HUDEP-2 (cell line): ENCODE measurements at regions not wholly inside any gene's neighbourhood (a gene's known extent, or its start where the extent isn't known, plus 50 kb on each side); places are given as distances from the start of the nearest gene placed in this dataset.
"Not testable (repeated sequence)": the region's sequence is repeated elsewhere in the genome, so short reads cannot be mapped to it uniquely, and the experiment has no call there.

Experiments
- DNase-seq, 76 experiments: peaks; one replicate each; lab custom pipeline; 2025; ENCODE audit not compliant: unreplicated experiment in 76 of 76; lab: John Stamatoyannopoulos, UW

- no peak for DNase-seq
Observed at GRCh38 chr4:128690011-128690410, 119.5 kb upstream of the JADE1 start.

GRCh38 chr4:128688846-128689437 is 120.6 kb upstream of the JADE1 start:
- peak in 36 of 76 experiments; percentile 1 to 70 (median 26) for DNase-seq

GRCh38 chr4:128688033-128688721 is 121.3 kb upstream of the JADE1 start:
- DNase-seq, result no peak

GRCh38 chr4:128686810-128687209 is 122.7 kb upstream of the JADE1 start:
- no peak for DNase-seq

- DNase-seq, result peak in 72 of 76 experiments; percentile 6 to 93 (median 62)
Observed at GRCh38 chr4:128686032-128686465, 123.5 kb upstream of the JADE1 start.

DNA sequence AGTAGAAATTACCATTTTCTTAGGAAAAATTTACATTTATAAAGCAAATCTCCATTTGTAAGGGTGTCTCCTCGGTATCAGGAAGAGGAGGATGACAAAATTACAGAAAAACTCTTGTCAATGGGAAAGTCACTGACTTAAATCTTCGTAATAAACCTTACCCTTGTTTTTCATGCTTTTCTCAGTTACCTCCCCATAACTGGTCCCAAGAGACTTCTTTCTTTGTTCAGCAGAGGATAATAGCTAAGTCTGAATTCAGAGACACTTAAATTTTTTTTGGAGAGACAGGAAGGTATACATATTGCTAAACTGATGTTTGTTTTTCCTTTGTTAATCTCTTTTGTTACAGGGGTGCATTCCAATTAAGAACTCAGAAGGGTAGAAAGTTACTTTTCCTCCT is 125.5 kb upstream of the JADE1 start:
- DNase-seq, result no peak

GRCh38 chr4:128682942-128683666 is 126.4 kb upstream of the JADE1 start:
- DNase-seq, result no peak

DNA sequence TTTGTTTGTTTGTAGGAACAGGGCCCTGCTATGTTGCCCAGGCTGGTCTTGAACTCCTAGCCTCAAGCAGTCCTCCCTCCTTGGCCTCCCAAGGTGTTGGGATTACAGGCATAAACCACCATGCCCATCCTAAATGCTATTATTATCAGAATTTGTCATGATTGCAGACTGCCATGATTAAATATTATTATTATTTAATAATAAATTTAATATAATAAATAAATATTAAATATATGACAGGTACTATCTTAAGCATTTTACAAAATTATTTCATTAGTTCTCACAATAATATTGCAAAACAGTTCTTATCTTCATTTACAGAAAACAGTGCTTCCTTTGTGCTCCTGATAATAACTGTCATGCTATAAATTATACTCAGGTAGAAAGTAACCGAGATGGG is 133.4 kb upstream of the JADE1 start:
- DNase-seq, result no peak

DNA sequence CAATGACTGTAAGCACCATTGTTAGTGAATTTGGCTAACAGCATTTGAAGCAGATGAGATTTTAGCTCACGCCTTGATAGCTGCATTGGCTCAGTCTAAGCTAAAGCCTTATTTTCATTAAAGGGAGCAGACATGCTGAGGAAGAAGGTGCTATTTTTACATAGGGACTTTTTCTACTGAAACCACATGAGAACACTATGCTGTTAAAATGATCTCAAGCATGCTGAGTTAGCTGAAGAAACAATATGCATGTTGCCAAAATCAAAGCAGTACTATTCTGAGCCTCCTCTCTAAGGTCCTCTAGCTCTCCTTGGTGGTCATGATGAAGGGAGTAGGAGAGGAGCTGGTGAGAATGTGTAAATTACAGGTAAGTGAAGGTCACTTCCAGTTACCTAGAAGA is 134.4 kb upstream of the JADE1 start:
- DNase-seq, result no peak

GRCh38 chr4:128673159-128673558 is 136.3 kb upstream of the JADE1 start:
- not testable (repeated sequence) for DNase-seq

DNA sequence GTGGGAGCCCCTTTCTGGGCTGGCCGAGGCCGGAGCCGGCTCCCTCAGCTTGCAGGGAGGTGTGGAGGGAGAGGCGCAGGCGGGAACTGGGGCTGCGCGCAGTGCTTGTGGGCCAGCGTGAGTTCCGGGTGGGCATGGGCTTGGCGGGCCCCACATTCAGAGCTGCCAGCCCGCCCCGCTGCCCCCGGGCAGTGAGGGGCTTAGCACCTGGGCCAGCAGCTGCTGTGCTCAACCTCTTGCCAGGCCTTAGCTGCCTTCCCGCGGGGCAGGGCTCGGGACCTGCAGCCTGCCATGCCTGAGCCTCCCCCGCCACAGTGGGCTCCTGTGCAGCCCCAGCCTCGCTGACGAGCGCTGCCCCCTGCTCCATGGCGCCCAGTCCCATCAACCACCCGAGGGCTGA is 136.9 kb upstream of the JADE1 start:
- not testable (repeated sequence) for DNase-seq

DNA sequence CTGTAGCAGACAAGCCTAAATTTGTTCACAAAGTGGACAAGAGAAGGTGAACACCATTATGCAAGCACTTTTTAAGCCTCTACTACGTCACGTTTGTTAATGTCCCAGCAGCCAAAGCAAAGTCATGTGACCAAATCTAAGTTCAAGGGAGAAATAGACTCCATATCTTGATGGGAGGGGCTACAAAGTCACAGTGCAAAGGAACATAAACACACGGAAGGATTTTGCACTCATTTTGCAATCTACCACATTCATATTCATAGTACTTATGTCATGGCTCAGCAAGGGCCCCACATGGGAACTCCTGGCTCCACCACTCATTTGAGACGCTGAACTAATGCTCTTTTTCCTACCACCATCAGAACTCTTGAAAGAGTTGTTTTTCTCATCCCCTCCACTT is 139.0 kb upstream of the JADE1 start:
- no peak for DNase-seq

DNA sequence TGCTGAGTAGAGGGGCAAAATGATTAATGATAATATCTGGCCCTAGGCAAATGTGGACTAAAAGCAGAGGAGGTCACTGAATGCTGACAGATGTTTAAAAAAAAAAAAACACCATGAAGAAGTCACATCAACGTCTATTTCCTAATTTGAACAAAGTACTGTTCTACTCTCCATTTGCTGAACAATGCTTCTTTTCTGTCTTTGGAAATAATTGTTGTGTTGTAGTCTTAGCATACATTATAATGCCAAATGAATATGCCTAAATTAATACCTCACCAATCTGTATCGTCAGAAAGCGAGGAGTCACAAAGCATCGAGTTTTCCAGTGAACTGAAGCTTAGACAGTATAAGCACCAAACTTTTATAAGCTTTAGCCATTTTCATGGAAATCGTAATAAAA is 140.9 kb upstream of the JADE1 start:
- DNase-seq, result no peak

DNA sequence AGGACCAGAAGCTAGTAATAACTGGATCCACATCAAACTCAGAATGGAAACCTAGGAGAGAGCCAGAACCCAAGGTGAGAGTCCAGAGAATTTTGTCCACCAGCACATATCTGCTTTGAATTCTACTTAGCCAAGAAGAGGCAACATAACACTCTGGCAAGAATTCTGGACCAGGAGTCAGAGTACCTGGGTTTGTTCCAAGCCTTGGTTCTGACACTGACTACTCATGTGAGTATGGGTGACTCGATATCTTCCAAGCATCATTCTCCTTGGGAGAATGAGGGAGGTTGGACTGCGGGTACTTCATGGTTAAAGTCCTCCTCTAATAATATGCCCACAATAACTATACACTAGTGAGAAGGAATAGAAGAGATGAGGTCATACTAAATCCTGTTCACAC is 144.0 kb upstream of the JADE1 start:
- DNase-seq, result no peak

GRCh38 chr4:128663325-128663724 is 146.2 kb upstream of the JADE1 start:
- DNase-seq, result no peak

DNA sequence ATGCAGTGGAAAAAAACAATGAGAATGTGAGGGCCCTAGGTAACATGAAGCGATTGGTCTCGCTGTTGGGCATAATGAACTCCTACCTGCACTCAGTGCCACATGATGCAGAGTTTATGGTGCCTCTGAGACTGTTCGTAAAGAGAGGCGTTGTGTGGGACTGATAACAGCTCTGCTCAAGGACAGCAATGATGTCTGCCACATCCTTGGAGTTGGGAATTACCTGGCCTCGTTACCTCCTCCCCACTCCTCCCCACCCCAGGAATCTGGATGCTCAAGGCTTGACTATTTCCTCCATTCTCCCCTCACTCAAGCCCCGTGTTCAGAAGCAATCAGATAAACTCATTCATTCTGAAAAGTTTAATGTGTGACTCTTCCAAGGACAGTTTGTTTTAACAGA is 148.0 kb upstream of the JADE1 start:
- no peak for DNase-seq

- DNase-seq, result no peak
Observed at GRCh38 chr4:128660361-128661215, 148.9 kb upstream of the JADE1 start.

DNA sequence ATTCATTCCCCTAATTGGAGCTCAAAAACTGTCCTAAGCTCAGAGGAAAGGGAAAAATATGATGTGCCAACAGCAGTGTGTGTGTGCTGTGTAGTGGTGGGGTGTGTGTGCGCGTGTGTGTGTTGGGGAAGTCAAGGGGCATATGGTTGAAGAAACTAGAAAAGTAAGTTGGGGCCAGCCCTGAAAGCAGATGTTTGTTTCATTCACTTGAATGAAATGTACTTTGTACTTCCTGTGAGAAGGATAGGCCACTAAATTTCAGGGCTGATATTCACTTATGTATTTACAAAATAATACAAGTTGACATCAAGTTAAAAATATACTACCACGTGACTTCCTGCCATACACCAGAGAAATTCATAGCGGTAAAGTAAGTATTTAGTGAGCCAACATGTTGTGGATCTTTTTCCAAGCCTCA is 151.3 kb upstream of the JADE1 start:
- DNase-seq, result no peak

DNA sequence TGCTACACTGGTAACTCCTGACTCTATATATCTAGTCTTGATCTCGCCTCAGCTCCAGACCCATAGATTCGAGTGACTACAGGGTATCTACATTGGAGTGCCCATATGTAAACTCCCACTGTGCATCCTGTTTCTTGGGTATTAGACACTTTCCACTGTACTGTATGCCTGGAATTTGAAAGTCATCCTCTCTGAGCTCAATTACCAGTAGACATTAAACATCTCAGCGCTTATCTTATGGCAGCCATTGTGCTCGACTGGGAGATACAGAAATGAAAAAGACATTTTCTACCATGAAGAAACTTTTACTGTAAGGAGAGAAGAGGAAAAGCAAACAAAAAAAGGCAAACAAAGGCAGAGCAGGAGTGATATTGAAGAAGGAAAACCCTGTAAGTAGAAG is 151.9 kb upstream of the JADE1 start:
- no peak for DNase-seq

- DNase-seq, result no peak
Observed at GRCh38 chr4:128654465-128654864, 155.0 kb upstream of the JADE1 start.
